ENCODE measurements at regions not wholly inside any gene's neighbourhood (a gene's known extent, or its start where the extent isn't known, plus 50 kb on each side); places are given as distances from the start of the nearest gene placed in this dataset.

DNA sequence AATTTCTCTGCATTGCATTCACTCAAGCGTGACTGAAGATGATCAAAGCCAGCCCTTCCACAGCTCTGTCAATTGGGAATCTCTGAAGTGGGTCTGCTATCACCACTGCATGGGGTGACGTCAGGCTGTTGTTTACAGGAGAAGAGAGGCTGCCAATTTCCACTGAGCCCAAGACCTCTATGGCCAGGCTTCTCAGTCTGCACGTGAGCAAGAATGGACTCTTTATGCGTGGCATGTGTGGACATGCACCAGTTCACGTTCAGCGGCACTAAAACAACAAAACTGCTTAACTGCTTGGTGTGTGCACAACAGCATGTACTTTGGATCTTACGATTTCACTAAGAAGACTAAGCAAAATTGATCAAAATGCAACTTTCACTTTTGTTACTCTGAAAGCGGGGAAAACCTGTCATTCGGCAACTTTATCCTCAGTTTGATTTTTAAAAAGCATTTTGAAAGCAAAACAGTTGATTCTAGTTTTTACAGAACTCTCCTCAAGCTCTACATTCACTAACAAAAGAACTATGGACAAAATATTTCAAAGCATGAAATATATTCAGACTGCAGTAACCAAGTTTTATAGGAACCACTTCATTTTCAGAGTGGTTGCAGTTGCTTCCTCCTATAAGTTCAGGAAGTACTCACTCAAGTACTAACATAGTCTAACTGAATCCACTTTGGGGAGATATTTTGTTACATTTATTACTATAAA lies 77.0 kb upstream of the SERTAD2 start (continued):
- TF ChIP-seq RFX5 (IDR thresholded peaks at IDR 0.05; ENCODE audit: borderline replicate concordance, low read depth, low read length) (no peak), EGR1 (IDR thresholded peaks at IDR 0.05; ENCODE audit: borderline replicate concordance, low read depth, low read length) (no peak), TCF12 (IDR thresholded peaks at IDR 0.05; ENCODE audit: low read depth, low read length) (no peak), CEBPB (IDR thresholded peaks at IDR 0.05; ENCODE audit: low read depth, low read length) (no peak), EP300 (IDR thresholded peaks at IDR 0.05; ENCODE audit: borderline replicate concordance in 1 of 2, low read depth in 2 of 2, low read length in 2 of 2) (no peak), CTBP2 (IDR thresholded peaks at IDR 0.05; ENCODE audit: borderline replicate concordance, insufficient read depth, insufficient read length, low read length) (no peak), SP2 (IDR thresholded peaks at IDR 0.05; ENCODE audit: low read length) (no peak)

Measured in H1 (cell line).